HepG2 (cell line): ENCODE measurements at regions not wholly inside any gene's neighbourhood (a gene's known extent, or its start where the extent isn't known, plus 50 kb on each side); places are given as distances from the start of the nearest gene placed in this dataset.

Experiments used
- ATAC-seq: fragments of 200-7000 bp; cut with Tn5 transposase; 3 replicates; pipeline ENCODE4 v1.9.1; 2020; ENCODE audit warnings: mild to moderate bottlenecking, moderate library complexity
- BruUV-seq: library from RNA; stranded (reverse); fragments of 400-500 nt; replicated peaks from 2 replicates; lab custom pipeline; 2021; lab: Mats Ljungman, UMichigan
- CTCF ChIA-PET: fragments of 300-600 bp; formaldehyde crosslinking; extraction: SDS; loops from one replicate; lab custom pipeline; 2021; ENCODE audit warnings: low total read pairs, inconsistent platforms, low intra/inter-chr PET ratio; lab: Yijun Ruan, JAX
- POLR2A ChIA-PET: fragments of 350-600 bp; sonication (Branson Sonifier 250); formaldehyde crosslinking; loops from one replicate; lab custom pipeline; 2020; ENCODE audit warnings: antibody characterized with exemption, inconsistent platforms; lab: Yijun Ruan, JAX
- DNase-seq: peaks from one replicate; pipeline ENCODE4 v3.0.0-alpha.2; 2015; ENCODE audit warnings: low spot score
- FAIRE-seq: peaks from 3 replicates; lab custom pipeline; 2011; peaks lifted over from hg19 to GRCh38; lab: Jason Lieb, UNC
- H2AFZ ChIP-seq: one replicate; pipeline ENCODE4 v1.6.1; 2011; ENCODE audit warnings: low read length, inconsistent platforms
- H3K27ac ChIP-seq: fragments of 300-600 bp; 3 replicates; pipeline ENCODE4 v1.8.0; 2011; ENCODE audit warnings: mixed run types, mild to moderate bottlenecking, mixed read lengths, low read length, inconsistent platforms; ENCODE audit not compliant: insufficient read depth; ENCODE audit errors: extremely low read length
- H3K27me3 ChIP-seq, 2 experiments: fragments of 200-600 bp in 1 of 2; 2 replicates in 1 of 2; 3 replicates in 1 of 2; pipeline versions ENCODE4 v1.6.0 to v1.8.0; 2011; ENCODE audit warnings: low read length in 2 of 2, mild to moderate bottlenecking in 2 of 2, moderate library complexity in 2 of 2, inconsistent platforms in 1 of 2; ENCODE audit not compliant: insufficient read depth in 2 of 2, control insufficient read depth in 1 of 2
- H3K36me3 ChIP-seq, 2 experiments: fragments of 200-600 bp in 1 of 2; replicated peaks in 1 of 2; 2 replicates in 1 of 2; 3 replicates in 1 of 2; pipeline versions ENCODE4 v1.5.1 to v1.8.0; 2011; ENCODE audit warnings: low read length in 2 of 2, inconsistent platforms in 1 of 2; ENCODE audit not compliant: insufficient read depth in 2 of 2, control insufficient read depth in 1 of 2
- H3K4me1 ChIP-seq: 2 replicates; pipeline ENCODE4 v1.5.1; 2012; ENCODE audit warnings: low read length, inconsistent platforms; ENCODE audit not compliant: insufficient read depth
- H3K4me2 ChIP-seq: 2 replicates; pipeline ENCODE4 v1.6.0; 2011; ENCODE audit warnings: low read depth, low read length, inconsistent platforms
- H3K4me3 ChIP-seq, 3 experiments: fragments of 200-600 bp in 1 of 3; sonication (generic), shearing (Covaris generic) in 1 of 3; replicated peaks in 1 of 3; 2 replicates each; pipeline ENCODE4 v1.5.1; 2011 to 2016; ENCODE audit warnings: low read length in 3 of 3, inconsistent platforms in 2 of 3, low read depth in 2 of 3, mild to moderate bottlenecking in 2 of 3, control low read depth in 1 of 3, mixed read lengths in 1 of 3; ENCODE audit not compliant: insufficient read depth in 1 of 3
- H3K79me2 ChIP-seq: one replicate; pipeline ENCODE4 v1.6.1; 2011; ENCODE audit warnings: low read length, inconsistent platforms; ENCODE audit not compliant: insufficient read depth
- H3K9ac ChIP-seq: 2 replicates; pipeline ENCODE4 v1.6.0; 2011; ENCODE audit warnings: mild to moderate bottlenecking, low read depth, low read length, inconsistent platforms; ENCODE audit not compliant: insufficient read depth
- H3K9me3 ChIP-seq: 2 replicates; pipeline ENCODE4 v1.5.1; 2012; ENCODE audit warnings: mild to moderate bottlenecking, low read length
- H4K20me1 ChIP-seq: 2 replicates; pipeline ENCODE4 v1.6.0; 2011; ENCODE audit warnings: inconsistent platforms, mild to moderate bottlenecking, low read length, moderate library complexity; ENCODE audit not compliant: insufficient read depth
- BORCS8-MEF2B ChIP-seq: sonication (generic); formaldehyde crosslinking; IDR thresholded peaks from 2 replicates; pipeline ENCODE4 v1.8.0; 2022; ENCODE audit warnings: mild to moderate bottlenecking, missing genetic modification reagents
- CHD2 ChIP-seq: IDR thresholded peaks from 2 replicates; pipeline ENCODE4 v1.6.1; 2011; ENCODE audit warnings: low read depth, low read length, improper control_type of control experiment
- E2F5 ChIP-seq: sonication (generic); formaldehyde crosslinking; conservative IDR thresholded peaks from 2 replicates; pipeline ENCODE4 v1.4.0; 2020; ENCODE audit warnings: missing genetic modification reagents
- FUBP1 ChIP-seq: sonication (generic); formaldehyde crosslinking; IDR thresholded peaks from 2 replicates; pipeline ENCODE4 v1.5.1; 2020; ENCODE audit warnings: missing genetic modification reagents, mild to moderate bottlenecking, borderline replicate concordance
- MXI1 ChIP-seq: IDR thresholded peaks from 3 replicates; pipeline ENCODE4 v1.6.1; 2012; ENCODE audit warnings: low read depth, low read length, inconsistent platforms, borderline replicate concordance
- POLR2G ChIP-seq: fragments of 200-400 bp; formaldehyde crosslinking; IDR thresholded peaks from 2 replicates; pipeline ENCODE4 v1.6.1; 2018; ENCODE audit warnings: mild to moderate bottlenecking, low read depth, low read length, moderate library complexity
- REPIN1 ChIP-seq: sonication (generic); formaldehyde crosslinking; IDR thresholded peaks from 2 replicates; pipeline ENCODE4 v1.8.0; 2022; ENCODE audit warnings: missing genetic modification reagents, low read depth, mild to moderate bottlenecking, borderline replicate concordance
- SMYD3 ChIP-seq: sonication (generic); formaldehyde crosslinking; IDR thresholded peaks from 2 replicates; pipeline ENCODE4 v1.8.1; 2023; ENCODE audit warnings: mild to moderate bottlenecking, missing genetic modification reagents
- TBX2 ChIP-seq: sonication (generic); formaldehyde crosslinking; IDR thresholded peaks from 2 replicates; pipeline ENCODE4 v1.5.0; 2020; ENCODE audit warnings: missing genetic modification reagents, mild to moderate bottlenecking, borderline replicate concordance
- TRIM24 ChIP-seq: sonication (generic); formaldehyde crosslinking; IDR thresholded peaks from 2 replicates; pipeline ENCODE4 v1.8.0; 2022; ENCODE audit warnings: mild to moderate bottlenecking, missing genetic modification reagents
- U2AF2 ChIP-seq: fragments of 200-400 bp; formaldehyde crosslinking; IDR thresholded peaks from 2 replicates; pipeline ENCODE4 v1.6.1; 2017; ENCODE audit warnings: low read depth, mild to moderate bottlenecking, low read length
- ZBTB26 ChIP-seq: IDR thresholded peaks from 2 replicates; pipeline ENCODE4 v1.6.1; 2016; ENCODE audit warnings: missing compliant biosample characterization, missing genetic modification reagents, borderline replicate concordance
- ZBTB46 ChIP-seq: sonication (generic); formaldehyde crosslinking; IDR thresholded peaks from 2 replicates; pipeline ENCODE4 v1.4.0; 2020; ENCODE audit warnings: mild to moderate bottlenecking, missing genetic modification reagents, borderline replicate concordance
- ZNF329 ChIP-seq: sonication (generic); formaldehyde crosslinking; IDR thresholded peaks from 2 replicates; pipeline ENCODE4 v1.9.0; 2021; ENCODE audit warnings: low read depth, mild to moderate bottlenecking, missing genetic modification reagents
- ZNF335 ChIP-seq: sonication (generic); formaldehyde crosslinking; IDR thresholded peaks from 2 replicates; pipeline ENCODE4 v1.4.0; 2020; ENCODE audit warnings: missing genetic modification reagents
- ZNF740 ChIP-seq: sonication (generic); formaldehyde crosslinking; IDR thresholded peaks from 2 replicates; pipeline ENCODE4 v1.4.0; 2020; ENCODE audit warnings: missing genetic modification reagents
- ZSCAN29 ChIP-seq: sonication (generic); formaldehyde crosslinking; conservative IDR thresholded peaks from 2 replicates; pipeline ENCODE4 v1.4.0; 2020; ENCODE audit warnings: mild to moderate bottlenecking, missing genetic modification reagents
- WGBS: methylation state at CpG from one replicate; pipeline ENCODE4 v1.1.6; 2017; ENCODE audit warnings: low lambda C conversion rate; 5-methylcytosine and 5-hydroxymethylcytosine counted together
- in situ Hi-C: cut with HindIII; loops from 2 replicates; pipeline ENCODE4 v1.10.0; 2017; ENCODE audit warnings: low pct_unique_long_range_greater_than_20kb; ENCODE audit not compliant: extremely low pct_ligation_motif_present
- intact Hi-C: fragments of 100-400 bp; cut with micrococcal nuclease; formaldehyde crosslinking; loops from one replicate; pipeline ENCODE4 v1.10.0; 2022; ENCODE audit not compliant: unreplicated experiment

- no peak for TF ChIP-seq FUBP1
- TF ChIP-seq BORCS8-MEF2B (CRISPR knock-in tag) = no peak
Observed at GRCh38 chr10:91742229-91742628, 56.0 kb upstream of the TNKS2 start (continued).

GRCh38 chr10:91741356-91741755 is 56.9 kb upstream of the TNKS2 start:
- no peak for FAIRE-seq
- Histone ChIP-seq H3K27me3 (no peaks in the 10 kb centered on the region), H2AFZ (no peak overlapping the region), H3K9ac (no peak overlapping the region), H3K27ac (no peak overlapping the region), H3K79me2 (no peaks in the 10 kb centered on the region), H3K36me3 (no peaks in the 10 kb centered on the region), H3K4me2 (no peak overlapping the region), H3K9me3 (no peaks in the 10 kb centered on the region), H3K4me3 (no peak overlapping the region), H4K20me1 (no peaks in the 10 kb centered on the region), H3K4me1 (peaks cover 11% of the 10 kb centered on the region)
- ChIA-PET CTCF (no interaction called here), POLR2A (no interaction called here)
- intact Hi-C loops = loop anchor here (10.0 kb wide), 2 partner anchors 247 to 327 kb away; partner anchors contain the start of gene HECTD2
- ATAC-seq = no peak
- in situ Hi-C loops = loop anchor here (10.0 kb wide), 1 partner anchor 97 kb away; no protein-coding TSS in a partner anchor
- no TSS peak for BruUV-seq
- DNase-seq = no peak
- WGBS = 0% methylated on average over 1 of the region's 1 CpG
- no peak for TF ChIP-seq TRIM24
- TF ChIP-seq ZBTB26 (CRISPR knock-in tag) = no peak
- no peak for TF ChIP-seq ZNF740
- no peak for TF ChIP-seq POLR2G
- no peak for TF ChIP-seq ZBTB46 (CRISPR knock-in tag)
- TF ChIP-seq TBX2 (CRISPR knock-in tag) = no peak
- no peak for TF ChIP-seq MXI1
- TF ChIP-seq ZNF329 (CRISPR knock-in tag) = no peak
- TF ChIP-seq ZNF335 (CRISPR knock-in tag) = no peak
- TF ChIP-seq CHD2 = no peak
- TF ChIP-seq ZSCAN29 (CRISPR knock-in tag) = no peak
- no peak for TF ChIP-seq U2AF2
- TF ChIP-seq SMYD3 (CRISPR knock-in tag) = no peak
- TF ChIP-seq REPIN1 = no peak
- TF ChIP-seq E2F5 (CRISPR knock-in tag) = no peak
